HCT116 (cell line): ENCODE measurements at regions not wholly inside any gene's neighbourhood (a gene's known extent, or its start where the extent isn't known, plus 50 kb on each side); places are given as distances from the start of the nearest gene placed in this dataset.

Experiments used
- ATAC-seq: fragments of 200-7000 bp; cut with Tn5 transposase; 2 replicates; pipeline ENCODE4 v1.9.1; 2020; ENCODE audit warnings: mild to moderate bottlenecking, moderate library complexity
- BruUV-seq: library from RNA; stranded (reverse); fragments of 400-500 nt; replicated peaks from 2 replicates; lab custom pipeline; 2021; lab: Mats Ljungman, UMichigan
- CTCF ChIA-PET: fragments of 300-600 bp; sonication (Branson Sonifier 250); formaldehyde crosslinking; loops from one replicate; lab custom pipeline; 2021; ENCODE audit warnings: antibody characterized with exemption; lab: Charles Lee
- POLR2A ChIA-PET: fragments of 300-600, 350-600 bp; sonication (Branson Sonifier 250); formaldehyde crosslinking; loops from one replicate; lab custom pipeline; 2021; ENCODE audit warnings: antibody characterized with exemption; lab: Charles Lee
- RAD21 ChIA-PET, 2 experiments: fragments of 300-600 bp; sonication (Branson Sonifier 250); formaldehyde crosslinking; loops; one replicate each; lab custom pipeline; 2023; ENCODE audit warnings: low total read pairs in 2 of 2; ENCODE audit not compliant: uncharacterized antibody in 2 of 2, unreplicated experiment in 2 of 2, low non-redundant PET in 1 of 2; lab: Charles Lee
- DNase-seq: peaks from one replicate; pipeline ENCODE4 v3.0.0-alpha.2; 2010; ENCODE audit warnings: low read depth, low spot score
- H2AFZ ChIP-seq: fragments of 200-600 bp; shearing (Covaris generic), sonication (generic); 2 replicates; pipeline ENCODE4 v1.6.1; 2017; ENCODE audit warnings: low read depth, mixed run types, mixed read lengths, antibody characterized with exemption, low read length; ENCODE audit not compliant: poor library complexity, severe bottlenecking
- H3K27ac ChIP-seq: 2 replicates; pipeline ENCODE4 v1.5.1; 2012; ENCODE audit warnings: low read depth, low read length
- H3K27me3 ChIP-seq: fragments of 200-600 bp; sonication (generic); 2 replicates; pipeline ENCODE4 v1.6.1; 2016; ENCODE audit warnings: mixed run types, low read length, mixed read lengths; ENCODE audit not compliant: insufficient read depth
- H3K36me3 ChIP-seq, 2 experiments: fragments of 200-500 bp in 1 of 2; fragments of 200-600 bp in 1 of 2; sonication (Bioruptor generic) in 1 of 2; sonication (generic) in 1 of 2; 2 replicates each; pipeline versions ENCODE4 v1.5.1 to v1.6.1; 2014 to 2016; ENCODE audit warnings: low read length in 2 of 2, inconsistent platforms in 1 of 2, mixed read lengths in 1 of 2, mixed run types in 1 of 2; ENCODE audit not compliant: insufficient read depth in 2 of 2, control insufficient read depth in 1 of 2
- H3K4me1 ChIP-seq, 2 experiments: fragments of 200-600 bp in 1 of 2; sonication (generic) in 1 of 2; 2 replicates each; pipeline versions ENCODE4 v1.5.1 to v1.6.1; 2012 to 2017; ENCODE audit warnings: low read length in 2 of 2, inconsistent platforms in 1 of 2, mild to moderate bottlenecking in 1 of 2, mixed read lengths in 1 of 2, mixed run types in 1 of 2, moderate library complexity in 1 of 2; ENCODE audit not compliant: insufficient read depth in 2 of 2, control insufficient read depth in 1 of 2
- H3K4me2 ChIP-seq: fragments of 200-600 bp; sonication (generic); 2 replicates; pipeline ENCODE4 v1.6.1; 2017; ENCODE audit warnings: mixed run types, low read length, mixed read lengths
- H3K4me3 ChIP-seq, 2 experiments: fragments of 200-600 bp in 1 of 2; sonication (generic) in 1 of 2; replicated peaks in 1 of 2; 2 replicates each; pipeline ENCODE4 v1.5.1; 2011 to 2016; ENCODE audit warnings: low read length in 2 of 2, control low read depth in 1 of 2, low read depth in 1 of 2, mild to moderate bottlenecking in 1 of 2, mixed read lengths in 1 of 2, mixed run types in 1 of 2
- H3K79me2 ChIP-seq: fragments of 200-600 bp; sonication (generic); 2 replicates; pipeline ENCODE4 v1.6.1; 2017; ENCODE audit warnings: mild to moderate bottlenecking, mixed run types, low read length, moderate library complexity, mixed read lengths; ENCODE audit not compliant: insufficient read depth
- H3K9ac ChIP-seq: fragments of 200-600 bp; sonication (generic); 2 replicates; pipeline ENCODE4 v1.6.1; 2016; ENCODE audit warnings: low read length, mixed read lengths
- H3K9me2 ChIP-seq: fragments of 200-600 bp; sonication (generic), shearing (Covaris generic); 2 replicates; pipeline ENCODE4 v1.6.1; 2017; ENCODE audit warnings: mixed run types, mild to moderate bottlenecking, moderate library complexity; ENCODE audit not compliant: insufficient read depth
- H3K9me3 ChIP-seq, 2 experiments: fragments of 200-500 bp in 1 of 2; fragments of 200-600 bp in 1 of 2; sonication (Bioruptor generic) in 1 of 2; sonication (generic) in 1 of 2; 2 replicates each; pipeline ENCODE4 v1.6.1; 2014 to 2017; ENCODE audit warnings: low read length in 2 of 2, mixed read lengths in 2 of 2, inconsistent platforms in 1 of 2, low read depth in 1 of 2, mild to moderate bottlenecking in 1 of 2, mixed run types in 1 of 2, moderate library complexity in 1 of 2; ENCODE audit not compliant: control insufficient read depth in 1 of 2, insufficient read depth in 1 of 2
- H4K20me1 ChIP-seq: fragments of 200-600 bp; sonication (generic), shearing (Covaris generic); 2 replicates; pipeline ENCODE4 v1.6.1; 2017; ENCODE audit warnings: mixed run types, mild to moderate bottlenecking, moderate library complexity; ENCODE audit not compliant: insufficient read depth
- ATF3 ChIP-seq: IDR thresholded peaks from 2 replicates; pipeline ENCODE4 v1.6.1; 2012
- CBX3 ChIP-seq: IDR thresholded peaks from 2 replicates; pipeline ENCODE4 v1.6.1; 2012; ENCODE audit warnings: low read depth
- CEBPB ChIP-seq: IDR thresholded peaks from 2 replicates; pipeline ENCODE4 v1.6.1; 2012; ENCODE audit warnings: low read depth
- CTCF ChIP-seq, 3 experiments: fragments of 200-600 bp in 1 of 3; sonication (generic) in 1 of 3; IDR thresholded peaks in 2 of 3; conservative IDR thresholded peaks in 1 of 3; 2 replicates each; pipeline ENCODE4 v1.5.1; 2012 to 2017; ENCODE audit warnings: low read depth in 2 of 3, low read length in 2 of 3, antibody characterized with exemption in 1 of 3, borderline replicate concordance in 1 of 3, control low read depth in 1 of 3, mild to moderate bottlenecking in 1 of 3, mixed read lengths in 1 of 3, mixed run types in 1 of 3, moderate library complexity in 1 of 3; ENCODE audit not compliant: insufficient read depth in 1 of 3
- EGR1 ChIP-seq: IDR thresholded peaks from 2 replicates; pipeline ENCODE4 v1.6.1; 2012; ENCODE audit warnings: low read depth
- EZH2 ChIP-seq: fragments of 200-600 bp; sonication (generic); IDR thresholded peaks from 2 replicates; pipeline ENCODE4 v1.6.1; 2017; ENCODE audit warnings: antibody characterized with exemption, mixed run types
- EZH2phosphoT487 ChIP-seq: fragments of 200-600 bp; IDR thresholded peaks from 2 replicates; pipeline ENCODE4 v1.6.1; 2018; ENCODE audit warnings: antibody characterized with exemption, borderline replicate concordance
- JUND ChIP-seq: IDR thresholded peaks from 2 replicates; pipeline ENCODE4 v1.6.1; 2012
- POLR2A ChIP-seq: IDR thresholded peaks from 2 replicates; pipeline ENCODE4 v1.7.0; 2011; ENCODE audit warnings: borderline replicate concordance; ENCODE audit not compliant: insufficient read depth, insufficient read length; ENCODE audit errors: extremely low read depth
- POLR2AphosphoS5 ChIP-seq: IDR thresholded peaks from 2 replicates; pipeline ENCODE4 v1.6.1; 2011; ENCODE audit warnings: mild to moderate bottlenecking, low read depth, low read length, moderate library complexity
- RAD21 ChIP-seq: IDR thresholded peaks from 2 replicates; pipeline ENCODE4 v1.6.1; 2012; ENCODE audit warnings: low read depth, mild to moderate bottlenecking
- SIN3A ChIP-seq: IDR thresholded peaks from 2 replicates; pipeline ENCODE4 v1.6.1; 2012; ENCODE audit warnings: low read depth
- SP1 ChIP-seq: IDR thresholded peaks from 2 replicates; pipeline ENCODE4 v1.6.1; 2012; ENCODE audit warnings: low read depth
- SRF ChIP-seq: IDR thresholded peaks from 2 replicates; pipeline ENCODE4 v1.6.1; 2012; ENCODE audit warnings: low read depth
- ZBTB33 ChIP-seq: IDR thresholded peaks from 2 replicates; pipeline ENCODE4 v1.6.1; 2011; ENCODE audit warnings: mild to moderate bottlenecking, low read length, moderate library complexity; ENCODE audit not compliant: insufficient replicate concordance; ENCODE audit errors: extremely low read depth
- intact Hi-C: fragments of 100-400 bp; cut with micrococcal nuclease; formaldehyde crosslinking; loops from 2 replicates; pipeline ENCODE4 v1.10.0; 2022
- TF ChIP-seq, protein P1 (sequence below): IDR thresholded peaks from 2 replicates; pipeline ENCODE4 v1.6.1; 2012; ENCODE audit warnings: low read depth

DNA sequence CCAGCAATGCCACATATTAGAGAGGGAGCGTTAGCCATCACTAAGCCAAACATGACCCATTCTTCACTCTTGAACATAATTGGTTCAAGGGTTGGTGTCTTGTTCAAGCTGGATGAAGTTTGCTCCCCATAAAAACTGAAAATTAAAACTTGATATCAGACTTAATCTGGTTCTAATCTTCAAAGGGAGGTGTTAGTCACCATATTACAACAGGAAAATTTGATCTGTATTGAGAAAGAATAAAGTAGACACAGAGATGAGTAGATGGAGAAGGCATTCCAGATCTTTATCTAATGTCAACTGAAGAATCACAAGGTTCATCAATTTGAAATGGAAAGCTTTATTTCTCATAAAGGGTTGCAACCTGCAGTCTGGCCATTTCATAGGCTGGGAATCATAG lies 972.8 kb downstream of the HACE1 start (continued):
- TF ChIP-seq ATF3 (no peak), CEBPB (no peak), POLR2A (no peak)

- no TSS peak for BruUV-seq
- Histone ChIP-seq H3K4me1 (no peaks in the 10 kb centered on the region), H3K27me3 (no peaks in the 10 kb centered on the region), H3K36me3 (no peaks in the 10 kb centered on the region), H3K79me2 (no peaks in the 10 kb centered on the region), H3K4me2 (no peak overlapping the region), H3K9ac (no peak overlapping the region), H2AFZ (no peak overlapping the region), H3K4me3 (no peak overlapping the region), H3K9me3 (no peaks in the 10 kb centered on the region), H4K20me1 (no peaks in the 10 kb centered on the region), H3K27ac (no peak overlapping the region), H3K9me2 (no peaks in the 10 kb centered on the region)
- CTCF ChIA-PET, result no interaction called here
- RAD21 ChIA-PET, result no interaction called here
- ATAC-seq (no peak), DNase-seq (no peak)
- TF ChIP-seq SP1, result no peak
- TF ChIP-seq, protein P1, sequence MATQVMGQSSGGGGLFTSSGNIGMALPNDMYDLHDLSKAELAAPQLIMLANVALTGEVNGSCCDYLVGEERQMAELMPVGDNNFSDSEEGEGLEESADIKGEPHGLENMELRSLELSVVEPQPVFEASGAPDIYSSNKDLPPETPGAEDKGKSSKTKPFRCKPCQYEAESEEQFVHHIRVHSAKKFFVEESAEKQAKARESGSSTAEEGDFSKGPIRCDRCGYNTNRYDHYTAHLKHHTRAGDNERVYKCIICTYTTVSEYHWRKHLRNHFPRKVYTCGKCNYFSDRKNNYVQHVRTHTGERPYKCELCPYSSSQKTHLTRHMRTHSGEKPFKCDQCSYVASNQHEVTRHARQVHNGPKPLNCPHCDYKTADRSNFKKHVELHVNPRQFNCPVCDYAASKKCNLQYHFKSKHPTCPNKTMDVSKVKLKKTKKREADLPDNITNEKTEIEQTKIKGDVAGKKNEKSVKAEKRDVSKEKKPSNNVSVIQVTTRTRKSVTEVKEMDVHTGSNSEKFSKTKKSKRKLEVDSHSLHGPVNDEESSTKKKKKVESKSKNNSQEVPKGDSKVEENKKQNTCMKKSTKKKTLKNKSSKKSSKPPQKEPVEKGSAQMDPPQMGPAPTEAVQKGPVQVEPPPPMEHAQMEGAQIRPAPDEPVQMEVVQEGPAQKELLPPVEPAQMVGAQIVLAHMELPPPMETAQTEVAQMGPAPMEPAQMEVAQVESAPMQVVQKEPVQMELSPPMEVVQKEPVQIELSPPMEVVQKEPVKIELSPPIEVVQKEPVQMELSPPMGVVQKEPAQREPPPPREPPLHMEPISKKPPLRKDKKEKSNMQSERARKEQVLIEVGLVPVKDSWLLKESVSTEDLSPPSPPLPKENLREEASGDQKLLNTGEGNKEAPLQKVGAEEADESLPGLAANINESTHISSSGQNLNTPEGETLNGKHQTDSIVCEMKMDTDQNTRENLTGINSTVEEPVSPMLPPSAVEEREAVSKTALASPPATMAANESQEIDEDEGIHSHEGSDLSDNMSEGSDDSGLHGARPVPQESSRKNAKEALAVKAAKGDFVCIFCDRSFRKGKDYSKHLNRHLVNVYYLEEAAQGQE, result no peak
- no peak for TF ChIP-seq ZBTB33
- no peak for TF ChIP-seq POLR2AphosphoS5
- no peak for TF ChIP-seq CTCF (IDR thresholded peaks at IDR 0.05 in 2 of 3, conservative IDR thresholded peaks at IDR 0.05 in 1 of 3; ENCODE audit: borderline replicate concordance in 1 of 3, insufficient read depth in 1 of 3, low read depth in 2 of 3, low read length in 2 of 3)
- no peak for TF ChIP-seq EGR1
- no peak for TF ChIP-seq SRF
- TF ChIP-seq SIN3A, result no peak
- TF ChIP-seq RAD21, result no peak
- TF ChIP-seq EZH2, result no peak
- no peak for TF ChIP-seq JUND
- no peak for TF ChIP-seq CEBPB
- TF ChIP-seq ATF3, result no peak
- TF ChIP-seq CBX3, result no peak
- TF ChIP-seq EZH2phosphoT487, result no peak
- POLR2A ChIA-PET, result no interaction called here
- intact Hi-C loops, result no loop called here
These were observed 974.3 kb downstream of the HACE1 start for GRCh38 chr6:103885446-103885845.
